LHCN-M2 (cell line): ENCODE measurements at regions not wholly inside any gene's neighbourhood (a gene's known extent, or its start where the extent isn't known, plus 50 kb on each side); places are given as distances from the start of the nearest gene placed in this dataset.

Experiments used
- DNase-seq: peaks from one replicate; pipeline ENCODE4 v3.0.0-alpha.2; 2012; ENCODE audit warnings: low read depth

GRCh38 chr9:104429031-104429546 is 75.0 kb upstream of the OR13F1 start:
- DNase-seq: no peak

GRCh38 chr9:104435059-104435458 is 69.0 kb upstream of the OR13F1 start:
- no peak for DNase-seq

GRCh38 chr9:104448036-104448435 is 56.0 kb upstream of the OR13F1 start:
- DNase-seq: no peak
